GM03348 (cell line): ENCODE measurements at regions not wholly inside any gene's neighbourhood (a gene's known extent, or its start where the extent isn't known, plus 50 kb on each side); places are given as distances from the start of the nearest gene placed in this dataset.

Source experiments
- DNase-seq: peaks from one replicate; pipeline ENCODE4 v3.0.0; 2012; ENCODE audit warnings: low spot score

- no peak for DNase-seq
Measured at GRCh38 chr5:93791518-93791972, 50.1 kb upstream of the POU5F2 start.
